ENCODE measurements at regions not wholly inside any gene's neighbourhood (a gene's known extent, or its start where the extent isn't known, plus 50 kb on each side); places are given as distances from the start of the nearest gene placed in this dataset.

- TF ChIP-seq PRDM15 (CRISPR knock-in tag; IDR thresholded peaks at IDR 0.05) (no peak), ZNF423 (CRISPR knock-in tag; IDR thresholded peaks at IDR 0.05) (no peak), MLX (CRISPR knock-in tag; IDR thresholded peaks at IDR 0.05) (no peak)
These were observed 131.5 kb upstream of the PTCH1 start (continued) for GRCh38 chr9:95648225-95648624.

GRCh38 chr9:95645992-95646391 is 129.2 kb upstream of the PTCH1 start:
- no peaks in the 10 kb centered on the region; the same call in 1 of the 2 replicates for H3K36me3 Mint-ChIP-seq
- no peak overlapping the region for H3K27ac Mint-ChIP-seq
- H3K4me3 Mint-ChIP-seq, result no peak overlapping the region
- H3K4me1 Mint-ChIP-seq, result peaks cover 9% of the 10 kb centered on the region
- POLR2A ChIA-PET, result no interaction called here
- CTCF ChIA-PET, result no interaction called here
- H3K9me3 Mint-ChIP-seq, result peaks cover 10% of the 10 kb centered on the region
- DNase-seq (ENCODE audit: low spot score), result no peak
- H3K27me3 Mint-ChIP-seq (ENCODE audit: low read depth), result no peaks in the 10 kb centered on the region; the same call in 1 of the 2 replicates
- ATAC-seq, result no peak
- TF ChIP-seq TEAD4 (CRISPR knock-in tag; IDR thresholded peaks at IDR 0.05), result no peak
- TF ChIP-seq AR (CRISPR knock-in tag; IDR thresholded peaks at IDR 0.05), result no peak
- no peak for TF ChIP-seq AFF4 (CRISPR knock-in tag; IDR thresholded peaks at IDR 0.05; ENCODE audit: borderline replicate concordance)
- no peak for TF ChIP-seq MLX (CRISPR knock-in tag; IDR thresholded peaks at IDR 0.05)
- no peak for TF ChIP-seq JAZF1 (CRISPR knock-in tag; IDR thresholded peaks at IDR 0.05)
- TF ChIP-seq PREB (CRISPR knock-in tag; IDR thresholded peaks at IDR 0.05; ENCODE audit: borderline replicate concordance), result no peak
- TF ChIP-seq ZBTB21 (CRISPR knock-in tag; IDR thresholded peaks at IDR 0.05; ENCODE audit: borderline replicate concordance), result no peak
- TF ChIP-seq ZNF671 (CRISPR knock-in tag; IDR thresholded peaks at IDR 0.05), result no peak
- TF ChIP-seq ZNF396 (CRISPR knock-in tag; IDR thresholded peaks at IDR 0.05; ENCODE audit: borderline replicate concordance), result no peak
- no peak for TF ChIP-seq ZMAT4 (CRISPR knock-in tag; IDR thresholded peaks at IDR 0.05)
- TF ChIP-seq KAT7 (CRISPR knock-in tag; IDR thresholded peaks at IDR 0.05; ENCODE audit: borderline replicate concordance), result no peak
- TF ChIP-seq GRHL2 (CRISPR knock-in tag; IDR thresholded peaks at IDR 0.05; ENCODE audit: insufficient replicate concordance, severe bottlenecking), result no peak
- TF ChIP-seq ERG (CRISPR knock-in tag; IDR thresholded peaks at IDR 0.05), result no peak
- no peak for TF ChIP-seq STAT6 (CRISPR knock-in tag; conservative IDR thresholded peaks at IDR 0.05; ENCODE audit: low read depth)
- no peak for TF ChIP-seq MYBL2 (CRISPR knock-in tag; IDR thresholded peaks at IDR 0.05)

All from WTC11 (cell line).